Activated T-cell treated with anti-CD3 and anti-CD28 coated beads, Interleukin-2, amount 50 U/mL, for 48 hours (primary cell): ENCODE measurements at regions not wholly inside any gene's neighbourhood (a gene's known extent, or its start where the extent isn't known, plus 50 kb on each side); places are given as distances from the start of the nearest gene placed in this dataset.

Experiments used
- DNase-seq, 2 experiments: peaks; one replicate each; pipeline ENCODE4 v3.0.0-alpha.2; 2020

GRCh38 chr13:103772576-103772975 is 706.4 kb upstream of the SLC10A2 start:
- no peak for DNase-seq

- DNase-seq = no peak
These were observed 696.3 kb upstream of the SLC10A2 start for GRCh38 chr13:103762523-103762922.

GRCh38 chr13:103759361-103759760 is 693.1 kb upstream of the SLC10A2 start:
- DNase-seq = no peak

- no peak for DNase-seq
These were observed 692.0 kb upstream of the SLC10A2 start for GRCh38 chr13:103758222-103758621.

- no peak for DNase-seq
These were observed 691.1 kb upstream of the SLC10A2 start for GRCh38 chr13:103757361-103757760.

- DNase-seq = no peak
These were observed 688.6 kb upstream of the SLC10A2 start for GRCh38 chr13:103754783-103755182.

- no peak for DNase-seq
These were observed 668.6 kb upstream of the SLC10A2 start for GRCh38 chr13:103734837-103735236.

GRCh38 chr13:103731959-103732358 is 665.7 kb upstream of the SLC10A2 start:
- DNase-seq = no peak

- DNase-seq = no peak
These were observed 664.2 kb upstream of the SLC10A2 start for GRCh38 chr13:103730407-103730806.

GRCh38 chr13:103726808-103727207 is 660.6 kb upstream of the SLC10A2 start:
- DNase-seq = no peak

GRCh38 chr13:103716718-103717117 is 650.5 kb upstream of the SLC10A2 start:
- no peak for DNase-seq

- no peak for DNase-seq
These were observed 649.1 kb upstream of the SLC10A2 start for GRCh38 chr13:103715335-103715734.

- no peak for DNase-seq
These were observed 637.0 kb upstream of the SLC10A2 start for GRCh38 chr13:103703246-103703645.

- DNase-seq = no peak
These were observed 631.8 kb upstream of the SLC10A2 start for GRCh38 chr13:103698000-103698399.

GRCh38 chr13:103695320-103695719 is 629.1 kb upstream of the SLC10A2 start:
- DNase-seq = no peak

GRCh38 chr13:103694471-103694870 is 628.3 kb upstream of the SLC10A2 start:
- DNase-seq = no peak

- no peak for DNase-seq
These were observed 627.8 kb upstream of the SLC10A2 start for GRCh38 chr13:103694033-103694432.

- no peak for DNase-seq
These were observed 626.2 kb upstream of the SLC10A2 start for GRCh38 chr13:103692442-103692841.

- DNase-seq = no peak
These were observed 610.1 kb upstream of the SLC10A2 start for GRCh38 chr13:103676329-103676728.

GRCh38 chr13:103671547-103671946 is 605.3 kb upstream of the SLC10A2 start:
- DNase-seq = no peak

GRCh38 chr13:103663996-103664395 is 597.8 kb upstream of the SLC10A2 start:
- DNase-seq = no peak

GRCh38 chr13:103656311-103656710 is 590.1 kb upstream of the SLC10A2 start:
- DNase-seq = no peak

GRCh38 chr13:103640606-103641005 is 574.4 kb upstream of the SLC10A2 start:
- DNase-seq = no peak

- DNase-seq = no peak
These were observed 573.1 kb upstream of the SLC10A2 start for GRCh38 chr13:103639326-103639725.

GRCh38 chr13:103638706-103639105 is 572.5 kb upstream of the SLC10A2 start:
- no peak for DNase-seq

- no peak for DNase-seq
These were observed 567.8 kb upstream of the SLC10A2 start for GRCh38 chr13:103634066-103634465.
